Loucy (cell line): ENCODE measurements at regions not wholly inside any gene's neighbourhood (a gene's known extent, or its start where the extent isn't known, plus 50 kb on each side); places are given as distances from the start of the nearest gene placed in this dataset.

Experiments used
- H2AFZ ChIP-seq: fragments of 200-600 bp; sonication (generic); 2 replicates; pipeline ENCODE4 v1.6.0; 2016; ENCODE audit warnings: antibody characterized with exemption, mild to moderate bottlenecking, low read length, moderate library complexity
- H3F3A ChIP-seq: fragments of 200-600 bp; 2 replicates; pipeline ENCODE4 v1.6.0; 2016; ENCODE audit warnings: antibody characterized with exemption, low read depth, mild to moderate bottlenecking
- H3K27me3 ChIP-seq: fragments of 200-600 bp; sonication (generic); 2 replicates; pipeline ENCODE4 v1.6.1; 2014; ENCODE audit warnings: low read length, mild to moderate bottlenecking; ENCODE audit not compliant: insufficient read depth, poor library complexity, severe bottlenecking
- H3K36me3 ChIP-seq: fragments of 200-600 bp; sonication (generic); 2 replicates; pipeline ENCODE4 v1.6.1; 2016; ENCODE audit warnings: low read length; ENCODE audit not compliant: insufficient read depth
- H3K4me1 ChIP-seq: fragments of 200-600 bp; sonication (generic); 2 replicates; pipeline ENCODE4 v1.5.1; 2014; ENCODE audit warnings: low read length, mild to moderate bottlenecking; ENCODE audit not compliant: insufficient read depth, poor library complexity, severe bottlenecking
- H3K4me2 ChIP-seq: fragments of 200-600 bp; sonication (generic); 2 replicates; pipeline ENCODE4 v1.6.0; 2014; ENCODE audit warnings: antibody characterized with exemption, low read length, low read depth, mild to moderate bottlenecking; ENCODE audit not compliant: poor library complexity, severe bottlenecking
- H3K4me3 ChIP-seq: fragments of 200-600 bp; sonication (generic); 2 replicates; pipeline ENCODE4 v1.5.1; 2014; ENCODE audit warnings: low read length, mild to moderate bottlenecking, mixed read lengths; ENCODE audit not compliant: poor library complexity, severe bottlenecking
- H3K79me2 ChIP-seq: fragments of 200-600 bp; sonication (generic); 2 replicates; pipeline ENCODE4 v1.6.1; 2014; ENCODE audit warnings: low read length; ENCODE audit not compliant: insufficient read depth
- H3K9ac ChIP-seq: fragments of 200-600 bp; sonication (generic); 2 replicates; pipeline ENCODE4 v1.6.0; 2014; ENCODE audit warnings: mild to moderate bottlenecking, low read depth, low read length, moderate library complexity; ENCODE audit not compliant: poor library complexity, severe bottlenecking
- H3K9me2 ChIP-seq: fragments of 200-600 bp; sonication (generic); replicated peaks from 2 replicates; pipeline ENCODE4 v1.6.1; 2016; ENCODE audit warnings: low read depth, low read length, mixed read lengths
- H3K9me3 ChIP-seq: fragments of 200-600 bp; sonication (generic); 2 replicates; pipeline ENCODE4 v1.6.1; 2014; ENCODE audit warnings: mild to moderate bottlenecking, antibody characterized with exemption, low read length, low read depth; ENCODE audit not compliant: insufficient read depth
- H4K20me1 ChIP-seq: fragments of 200-600 bp; sonication (generic); 2 replicates; pipeline ENCODE4 v1.6.0; 2014; ENCODE audit warnings: antibody characterized with exemption, low read length, mild to moderate bottlenecking; ENCODE audit not compliant: insufficient read depth, poor library complexity, severe bottlenecking
- CTCF ChIP-seq: fragments of 200-600 bp; sonication (generic); conservative IDR thresholded peaks from 2 replicates; pipeline ENCODE4 v1.5.1; 2014; ENCODE audit warnings: mild to moderate bottlenecking, antibody characterized with exemption, low read length
- EZH2phosphoT487 ChIP-seq: fragments of 200-600 bp; IDR thresholded peaks from 2 replicates; pipeline ENCODE4 v1.6.1; 2018; ENCODE audit warnings: antibody characterized with exemption, mild to moderate bottlenecking, moderate library complexity, borderline replicate concordance

- Histone ChIP-seq H3K27me3 (no peaks in the 10 kb centered on the region), H4K20me1 (no peaks in the 10 kb centered on the region), H2AFZ (no peak overlapping the region), H3F3A (no peaks in the 10 kb centered on the region), H3K4me1 (no peaks in the 10 kb centered on the region), H3K9me3 (no peaks in the 10 kb centered on the region), H3K4me2 (no peak overlapping the region), H3K9me2 (no peaks in the 10 kb centered on the region), H3K79me2 (no peaks in the 10 kb centered on the region), H3K36me3 (no peaks in the 10 kb centered on the region), H3K4me3 (no peak overlapping the region), H3K9ac (no peak overlapping the region)
- no peak for TF ChIP-seq EZH2phosphoT487
- TF ChIP-seq CTCF: no peak
Measured at GRCh38 chr12:69117566-69118266, 121.7 kb upstream of the CPSF6 start.

- no peak for TF ChIP-seq EZH2phosphoT487
- no peak for TF ChIP-seq CTCF
- no peak overlapping the region for H3K4me2 ChIP-seq
- H3K4me1 ChIP-seq: no peaks in the 10 kb centered on the region
- no peaks in the 10 kb centered on the region for H4K20me1 ChIP-seq
- no peak overlapping the region for H2AFZ ChIP-seq
- no peaks in the 10 kb centered on the region for H3K36me3 ChIP-seq
- no peaks in the 10 kb centered on the region for H3K9me3 ChIP-seq
- no peak overlapping the region for H3K9ac ChIP-seq
- H3K4me3 ChIP-seq: no peak overlapping the region
- H3K27me3 ChIP-seq: no peaks in the 10 kb centered on the region
- no peaks in the 10 kb centered on the region for H3K9me2 ChIP-seq
- no peaks in the 10 kb centered on the region for H3K79me2 ChIP-seq
- no peaks in the 10 kb centered on the region for H3F3A ChIP-seq
Measured at GRCh38 chr12:69118516-69118915, 120.9 kb upstream of the CPSF6 start.

- no peak for TF ChIP-seq CTCF
- no peak for TF ChIP-seq EZH2phosphoT487
- H4K20me1 ChIP-seq: no peaks in the 10 kb centered on the region
- no peaks in the 10 kb centered on the region for H3K36me3 ChIP-seq
- H3K27me3 ChIP-seq: no peaks in the 10 kb centered on the region
- H3K4me3 ChIP-seq: no peak overlapping the region
- H3K79me2 ChIP-seq: no peaks in the 10 kb centered on the region
- no peak overlapping the region for H3K9ac ChIP-seq
- no peak overlapping the region for H2AFZ ChIP-seq
- H3K9me3 ChIP-seq: no peaks in the 10 kb centered on the region
- no peaks in the 10 kb centered on the region for H3F3A ChIP-seq
- no peak overlapping the region for H3K4me2 ChIP-seq
- H3K9me2 ChIP-seq: no peaks in the 10 kb centered on the region
- no peaks in the 10 kb centered on the region for H3K4me1 ChIP-seq
Measured at GRCh38 chr12:69119770-69120169, 119.6 kb upstream of the CPSF6 start.
